ENCODE measurements at regions not wholly inside any gene's neighbourhood (a gene's known extent, or its start where the extent isn't known, plus 50 kb on each side); places are given as distances from the start of the nearest gene placed in this dataset.

DNA sequence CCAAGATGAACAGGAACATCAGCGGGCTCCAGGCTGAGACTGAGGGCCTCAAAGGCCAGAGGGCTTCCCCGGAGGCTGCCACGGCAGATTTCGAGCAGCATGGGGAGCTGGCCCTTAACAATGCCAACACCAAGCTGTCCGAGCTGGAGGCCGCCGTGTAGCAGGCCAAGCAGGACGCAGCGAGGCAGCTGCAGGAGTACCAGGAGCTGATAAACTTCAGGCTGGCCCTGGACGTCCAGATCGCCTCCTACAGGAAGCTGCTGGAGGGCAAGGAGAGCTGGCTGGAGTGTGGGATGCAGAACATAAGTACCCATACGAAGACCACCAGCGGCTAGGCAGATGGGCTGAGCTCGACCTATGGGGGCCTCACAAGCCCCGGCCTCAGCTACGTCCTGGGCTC, 823.4 kb upstream of the NEGR1 start:
- H3K4me2 ChIP-seq (ENCODE audit: low read depth, low read length, poor library complexity, severe bottlenecking): no peak overlapping the region
- no peaks in the 10 kb centered on the region for H3K79me2 ChIP-seq (ENCODE audit: insufficient read depth, low read length)
- TF ChIP-seq EZH2phosphoT487 (conservative IDR thresholded peaks at IDR 0.05; ENCODE audit: low read length) (no peak), CTCF (IDR thresholded peaks at IDR 0.05; ENCODE audit: insufficient read depth, low read length, poor library complexity, severe bottlenecking) (no peak)
- H3K4me3 ChIP-seq (ENCODE audit: insufficient read depth, low read length, poor library complexity, severe bottlenecking): no peak overlapping the region
- no peaks in the 10 kb centered on the region for H3F3A ChIP-seq (ENCODE audit: insufficient read depth)
- H3K9me3 ChIP-seq (ENCODE audit: insufficient read depth, low read length): no peaks in the 10 kb centered on the region
- no peaks in the 10 kb centered on the region for H3K36me3 ChIP-seq (ENCODE audit: low read length)
- no peaks in the 10 kb centered on the region for H4K20me1 ChIP-seq (ENCODE audit: low read depth, low read length)
- H3K27ac ChIP-seq (ENCODE audit: low read depth, low read length): no peak overlapping the region
- H3K9ac ChIP-seq (ENCODE audit: low read length): no peak overlapping the region
- no peaks in the 10 kb centered on the region for H3K27me3 ChIP-seq (ENCODE audit: low read length)
- H2AFZ ChIP-seq (ENCODE audit: low read depth, low read length, severe bottlenecking): no peak overlapping the region
- H3K9me2 ChIP-seq (replicated peaks; ENCODE audit: insufficient read depth, low read length): no peaks in the 10 kb centered on the region

DNA sequence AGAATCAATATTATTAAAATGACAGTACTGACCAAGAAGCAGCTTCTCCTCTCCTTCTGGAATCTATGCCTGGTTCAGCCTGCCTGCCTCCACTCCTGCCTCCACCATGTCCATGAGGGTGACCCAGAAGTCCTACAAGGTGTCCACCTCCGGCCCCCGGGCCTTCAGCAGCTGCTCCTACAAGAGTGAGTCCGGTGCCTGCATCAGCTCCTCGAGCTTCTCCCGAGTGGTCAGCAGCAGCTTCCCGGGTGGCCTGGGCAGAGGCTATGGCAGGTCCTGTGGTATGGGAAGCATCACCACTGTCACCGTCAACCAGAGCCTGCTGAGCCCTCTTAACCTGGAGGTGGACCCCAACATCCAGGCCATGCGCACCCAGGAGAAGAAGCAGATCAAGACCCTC, 822.4 kb upstream of the NEGR1 start:
- Histone ChIP-seq H3F3A (ENCODE audit: insufficient read depth) (no peaks in the 10 kb centered on the region), H3K79me2 (ENCODE audit: insufficient read depth, low read length) (no peaks in the 10 kb centered on the region), H3K36me3 (ENCODE audit: low read length) (no peaks in the 10 kb centered on the region), H3K27ac (ENCODE audit: low read depth, low read length) (no peak overlapping the region), H3K4me2 (ENCODE audit: low read depth, low read length, poor library complexity, severe bottlenecking) (no peak overlapping the region), H3K9me3 (ENCODE audit: insufficient read depth, low read length) (no peaks in the 10 kb centered on the region), H3K27me3 (ENCODE audit: low read length) (no peaks in the 10 kb centered on the region), H3K9ac (ENCODE audit: low read length) (no peak overlapping the region), H3K4me3 (ENCODE audit: insufficient read depth, low read length, poor library complexity, severe bottlenecking) (no peak overlapping the region), H3K9me2 (replicated peaks; ENCODE audit: insufficient read depth, low read length) (no peaks in the 10 kb centered on the region), H4K20me1 (ENCODE audit: low read depth, low read length) (no peaks in the 10 kb centered on the region), H2AFZ (ENCODE audit: low read depth, low read length, severe bottlenecking) (no peak overlapping the region)
- TF ChIP-seq EZH2phosphoT487 (conservative IDR thresholded peaks at IDR 0.05; ENCODE audit: low read length) (no peak), CTCF (IDR thresholded peaks at IDR 0.05; ENCODE audit: insufficient read depth, low read length, poor library complexity, severe bottlenecking) (no peak)

- Histone ChIP-seq H4K20me1 (ENCODE audit: low read depth, low read length) (no peaks in the 10 kb centered on the region), H3K4me3 (ENCODE audit: insufficient read depth, low read length, poor library complexity, severe bottlenecking) (no peak overlapping the region), H3K9ac (ENCODE audit: low read length) (no peak overlapping the region), H3K27ac (ENCODE audit: low read depth, low read length) (no peak overlapping the region), H3K36me3 (ENCODE audit: low read length) (no peaks in the 10 kb centered on the region), H3K9me3 (ENCODE audit: insufficient read depth, low read length) (no peaks in the 10 kb centered on the region), H3K4me2 (ENCODE audit: low read depth, low read length, poor library complexity, severe bottlenecking) (no peak overlapping the region), H3K79me2 (ENCODE audit: insufficient read depth, low read length) (no peaks in the 10 kb centered on the region), H2AFZ (ENCODE audit: low read depth, low read length, severe bottlenecking) (no peak overlapping the region), H3F3A (ENCODE audit: insufficient read depth) (no peaks in the 10 kb centered on the region), H3K9me2 (replicated peaks; ENCODE audit: insufficient read depth, low read length) (no peaks in the 10 kb centered on the region), H3K27me3 (ENCODE audit: low read length) (no peaks in the 10 kb centered on the region)
- TF ChIP-seq CTCF (IDR thresholded peaks at IDR 0.05; ENCODE audit: insufficient read depth, low read length, poor library complexity, severe bottlenecking) (no peak), EZH2phosphoT487 (conservative IDR thresholded peaks at IDR 0.05; ENCODE audit: low read length) (no peak)
Measured at GRCh38 chr1:73100216-73100615, 817.9 kb upstream of the NEGR1 start.

DNA sequence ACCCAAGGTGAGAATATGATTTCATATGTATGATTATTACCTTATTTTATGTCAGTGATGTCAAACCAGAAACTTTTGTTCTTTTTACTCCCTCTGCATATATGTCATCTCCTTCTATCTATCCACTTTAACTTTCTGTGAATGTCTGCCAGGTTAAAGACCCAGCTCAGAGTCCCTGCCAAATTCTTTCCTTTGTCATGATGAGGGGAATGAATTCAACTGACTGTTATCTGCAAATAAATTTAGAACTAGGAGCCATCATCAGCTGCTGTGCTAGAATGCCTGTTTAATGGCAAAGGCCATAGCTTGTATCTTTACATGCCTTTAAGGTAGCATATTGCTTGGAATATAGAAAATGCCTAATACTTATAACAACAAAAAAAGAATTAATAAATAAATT, 815.6 kb upstream of the NEGR1 start:
- Histone ChIP-seq H3K4me3 (ENCODE audit: insufficient read depth, low read length, poor library complexity, severe bottlenecking) (no peak overlapping the region), H3K27me3 (ENCODE audit: low read length) (no peaks in the 10 kb centered on the region), H3K36me3 (ENCODE audit: low read length) (no peaks in the 10 kb centered on the region), H3K4me2 (ENCODE audit: low read depth, low read length, poor library complexity, severe bottlenecking) (no peak overlapping the region), H3F3A (ENCODE audit: insufficient read depth) (no peaks in the 10 kb centered on the region), H3K9ac (ENCODE audit: low read length) (no peak overlapping the region), H3K79me2 (ENCODE audit: insufficient read depth, low read length) (no peaks in the 10 kb centered on the region), H4K20me1 (ENCODE audit: low read depth, low read length) (no peaks in the 10 kb centered on the region), H3K27ac (ENCODE audit: low read depth, low read length) (no peak overlapping the region), H3K9me2 (replicated peaks; ENCODE audit: insufficient read depth, low read length) (no peaks in the 10 kb centered on the region), H3K9me3 (ENCODE audit: insufficient read depth, low read length) (no peaks in the 10 kb centered on the region), H2AFZ (ENCODE audit: low read depth, low read length, severe bottlenecking) (no peak overlapping the region)
- TF ChIP-seq EZH2phosphoT487 (conservative IDR thresholded peaks at IDR 0.05; ENCODE audit: low read length) (no peak), CTCF (IDR thresholded peaks at IDR 0.05; ENCODE audit: insufficient read depth, low read length, poor library complexity, severe bottlenecking) (no peak)
